ENCODE measurements at regions not wholly inside any gene's neighbourhood (a gene's known extent, or its start where the extent isn't known, plus 50 kb on each side); places are given as distances from the start of the nearest gene placed in this dataset.

GRCh38 chr22:23377767-23378166 lies 197.5 kb downstream of the BCR start:
- DNase-seq, result no peak

DNA sequence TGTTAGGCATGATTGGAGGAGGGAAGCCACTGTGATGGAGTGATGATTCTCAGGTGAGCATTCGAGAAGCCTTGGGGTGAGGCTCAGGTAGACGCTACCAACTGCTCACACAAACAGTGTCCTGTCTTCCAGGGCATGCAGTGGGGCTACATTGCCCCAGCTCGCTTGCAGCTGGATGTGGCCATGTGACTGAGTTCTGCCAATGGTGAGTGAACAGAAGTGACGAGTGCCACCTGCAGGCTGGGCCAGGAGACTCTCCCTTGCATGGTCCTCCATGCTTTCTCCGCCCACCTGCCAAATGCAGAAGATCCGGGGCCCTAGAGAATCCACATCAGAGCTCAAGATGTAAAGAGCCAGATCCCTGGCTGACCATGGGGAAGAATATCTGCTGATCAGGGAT lies 195.9 kb downstream of the BCR start:
- no peak for DNase-seq

- DNase-seq, result no peak
Measured at GRCh38 chr22:23375031-23375827, 194.9 kb downstream of the BCR start.

DNA sequence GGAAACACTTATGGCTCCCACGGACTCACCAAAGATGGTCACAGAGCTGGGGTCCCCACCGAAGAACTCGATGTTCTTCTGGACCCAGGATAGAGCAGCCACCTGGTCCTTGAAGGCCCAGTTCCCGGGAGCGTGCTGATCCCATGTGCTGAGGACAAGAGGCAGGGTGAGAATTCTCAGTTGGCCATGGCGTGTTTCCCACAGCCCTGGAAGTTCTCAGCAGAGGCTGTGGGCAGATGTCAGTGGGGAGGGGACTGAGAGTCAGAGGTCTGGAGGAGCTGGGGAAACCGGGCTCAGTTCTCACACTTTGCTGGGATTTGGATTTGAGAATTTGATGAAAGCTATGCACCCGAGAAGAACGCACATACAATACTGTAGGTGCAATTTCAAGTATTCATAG lies 193.3 kb downstream of the BCR start:
- DNase-seq, result no peak

GRCh38 chr22:23370251-23370650 lies 189.9 kb downstream of the BCR start:
- DNase-seq, result no peak

DNA sequence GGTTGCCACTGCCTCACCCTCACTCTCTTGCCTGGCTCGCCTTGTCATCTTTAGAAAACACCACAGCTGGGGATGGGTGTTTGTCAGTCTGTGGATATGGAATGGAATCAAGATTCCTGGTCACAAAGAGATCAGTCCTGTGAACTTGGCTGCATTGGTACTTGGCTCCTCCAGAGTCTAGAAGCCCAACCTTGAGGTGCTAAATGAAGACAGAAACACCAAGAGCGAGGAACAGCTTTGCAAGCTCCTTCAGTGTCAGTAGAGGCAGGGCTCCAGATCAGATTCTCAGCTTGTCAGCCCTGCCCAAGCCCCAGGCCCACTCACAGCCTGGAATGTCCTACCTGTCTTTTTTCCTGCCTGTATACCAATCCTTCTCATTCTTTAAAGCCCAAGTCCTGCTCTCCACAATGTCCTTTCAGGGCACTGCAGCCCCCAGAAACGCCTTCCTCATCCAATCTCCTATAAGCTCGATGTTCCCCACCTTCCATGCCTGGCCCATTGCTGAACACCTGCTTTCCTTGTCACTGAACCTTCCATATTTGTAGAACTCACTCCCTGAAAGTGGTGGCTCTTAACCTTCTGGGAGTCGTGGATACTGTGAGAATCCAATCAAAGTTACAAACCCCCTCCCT lies 188.9 kb downstream of the BCR start:
- DNase-seq, result no peak
